ENCODE measurements at regions not wholly inside any gene's neighbourhood (a gene's known extent, or its start where the extent isn't known, plus 50 kb on each side); places are given as distances from the start of the nearest gene placed in this dataset.

- TF ChIP-seq CTCF (IDR thresholded peaks at IDR 0.05) (no peak), POLR2A (IDR thresholded peaks at IDR 0.05) (no peak)
Measured at GRCh38 chr19:28008695-28009094, 1204.3 kb downstream of the UQCRFS1 start.

Data from heart left ventricle (tissue), 13 donors.